ENCODE measurements at regions not wholly inside any gene's neighbourhood (a gene's known extent, or its start where the extent isn't known, plus 50 kb on each side); places are given as distances from the start of the nearest gene placed in this dataset.

GRCh38 chr5:97375959-97376358 is 192.9 kb upstream of the RIOK2 start:
- TF ChIP-seq CTCF (IDR thresholded peaks at IDR 0.05 in 4 of 5, conservative IDR thresholded peaks at IDR 0.05 in 1 of 5) (no peak), POLR2A (IDR thresholded peaks at IDR 0.05) (no peak)

Measured in gastrocnemius medialis (tissue), 4 donors.